ENCODE measurements at regions not wholly inside any gene's neighbourhood (a gene's known extent, or its start where the extent isn't known, plus 50 kb on each side); places are given as distances from the start of the nearest gene placed in this dataset.

GRCh38 chr11:95547186-95547585 lies 242.4 kb downstream of the FAM76B start:
- in situ Hi-C loops (cut with HindIII; ENCODE audit: low sequenced_read_pairs), result no loop called here
- H3K4me3 ChIP-seq (ENCODE audit: low read depth, low read length), result no peak overlapping the region
- TF ChIP-seq CTCF (IDR thresholded peaks at IDR 0.05; ENCODE audit: low read depth, low read length), result no peak
- DNase-seq (ENCODE audit: low read depth, low spot score), result no peak

GRCh38 chr11:95545116-95545875 lies 244.3 kb downstream of the FAM76B start:
- peak; percentile 8 for TF ChIP-seq CTCF (IDR thresholded peaks at IDR 0.05; ENCODE audit: low read depth, low read length)
- no peak overlapping the region for H3K4me3 ChIP-seq (ENCODE audit: low read depth, low read length)
- in situ Hi-C loops (cut with HindIII; ENCODE audit: low sequenced_read_pairs), result no loop called here
- no peak for DNase-seq (ENCODE audit: low read depth, low spot score)

- DNase-seq (ENCODE audit: low read depth, low spot score), result no peak
- H3K4me3 ChIP-seq (ENCODE audit: low read depth, low read length), result no peak overlapping the region
- TF ChIP-seq CTCF (IDR thresholded peaks at IDR 0.05; ENCODE audit: low read depth, low read length), result no peak
- in situ Hi-C loops (cut with HindIII; ENCODE audit: low sequenced_read_pairs), result no loop called here
Observed at GRCh38 chr11:95544095-95544856, 245.3 kb downstream of the FAM76B start.

GRCh38 chr11:95542868-95543551 lies 246.6 kb downstream of the FAM76B start:
- H3K4me3 ChIP-seq (ENCODE audit: low read depth, low read length), result no peak overlapping the region
- no peak for TF ChIP-seq CTCF (IDR thresholded peaks at IDR 0.05; ENCODE audit: low read depth, low read length)
- no peak for DNase-seq (ENCODE audit: low read depth, low spot score)
- in situ Hi-C loops (cut with HindIII; ENCODE audit: low sequenced_read_pairs), result no loop called here

- DNase-seq (ENCODE audit: low read depth, low spot score), result no peak
- in situ Hi-C loops (cut with HindIII; ENCODE audit: low sequenced_read_pairs), result no loop called here
- H3K4me3 ChIP-seq (ENCODE audit: low read depth, low read length), result no peak overlapping the region
- TF ChIP-seq CTCF (IDR thresholded peaks at IDR 0.05; ENCODE audit: low read depth, low read length), result no peak
Observed at GRCh38 chr11:95541715-95542114, 247.9 kb downstream of the FAM76B start.

GRCh38 chr11:95536047-95536690 lies 253.4 kb downstream of the FAM76B start:
- TF ChIP-seq CTCF (IDR thresholded peaks at IDR 0.05; ENCODE audit: low read depth, low read length), result no peak
- H3K4me3 ChIP-seq (ENCODE audit: low read depth, low read length), result no peak overlapping the region
- in situ Hi-C loops (cut with HindIII; ENCODE audit: low sequenced_read_pairs), result no loop called here
- peak; percentile 20 for DNase-seq (ENCODE audit: low read depth, low spot score)
